ENCODE measurements at regions not wholly inside any gene's neighbourhood (a gene's known extent, or its start where the extent isn't known, plus 50 kb on each side); places are given as distances from the start of the nearest gene placed in this dataset.

- TF ChIP-seq CTCF (IDR thresholded peaks at IDR 0.05 in 2 of 3, conservative IDR thresholded peaks at IDR 0.05 in 1 of 3; ENCODE audit: control insufficient read depth in 2 of 3, extremely low read depth in 1 of 3, insufficient read depth in 1 of 3, low read depth in 3 of 3, low read length in 3 of 3) = no peak
- TF ChIP-seq ATF3 (IDR thresholded peaks at IDR 0.05; ENCODE audit: borderline replicate concordance, extremely low read depth, low read depth, low read length) = no peak
- no peak for TF ChIP-seq RAD51 (IDR thresholded peaks at IDR 0.05)
- TF ChIP-seq JUNB (IDR thresholded peaks at IDR 0.05) = no peak
- no peak for TF ChIP-seq EGR1 (IDR thresholded peaks at IDR 0.05; ENCODE audit: borderline replicate concordance in 1 of 2, low read depth in 2 of 2, low read length in 2 of 2)
- no peak for TF ChIP-seq SP1 (IDR thresholded peaks at IDR 0.05; ENCODE audit: low read depth, low read length)
- TF ChIP-seq SKIL (IDR thresholded peaks at IDR 0.05; ENCODE audit: low read depth, poor library complexity, severe bottlenecking) = no peak
- no peak for TF ChIP-seq ATF2 (IDR thresholded peaks at IDR 0.05; ENCODE audit: low read length)
These were observed 259.4 kb upstream of the STXBP5 start for GRCh38 chr6:146944809-146945208.

Measured in GM12878 (cell line).